ENCODE measurements at regions not wholly inside any gene's neighbourhood (a gene's known extent, or its start where the extent isn't known, plus 50 kb on each side); places are given as distances from the start of the nearest gene placed in this dataset.

DNA sequence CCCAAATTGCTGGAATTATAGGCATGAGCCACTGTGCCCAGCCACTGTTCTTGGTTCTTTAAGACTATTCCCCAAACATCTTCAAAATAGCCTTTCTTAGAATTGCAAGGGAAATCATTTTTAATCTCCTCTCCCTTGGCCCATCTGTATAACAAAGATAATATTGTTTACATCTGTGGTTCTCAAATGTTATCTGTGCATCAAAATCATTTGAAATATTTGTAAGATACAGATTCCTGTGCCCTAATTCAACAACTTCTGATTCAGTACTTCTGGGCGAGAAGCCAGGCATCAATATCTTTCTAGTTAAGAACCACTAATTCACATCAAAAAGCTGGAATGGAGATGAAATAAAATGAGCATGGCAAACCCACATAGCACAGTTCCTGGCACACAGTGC, 83.0 kb downstream of the TMPRSS5 start:
- TF ChIP-seq TCF7L2 (IDR thresholded peaks at IDR 0.05; ENCODE audit: low read depth, low read length) (no peak), SIN3A (IDR thresholded peaks at IDR 0.05; ENCODE audit: borderline replicate concordance, insufficient read depth, low read depth, low read length) (no peak), POLR2AphosphoS5 (IDR thresholded peaks at IDR 0.05; ENCODE audit: low read depth, low read length) (no peak)
- TF ChIP-seq, protein P1, sequence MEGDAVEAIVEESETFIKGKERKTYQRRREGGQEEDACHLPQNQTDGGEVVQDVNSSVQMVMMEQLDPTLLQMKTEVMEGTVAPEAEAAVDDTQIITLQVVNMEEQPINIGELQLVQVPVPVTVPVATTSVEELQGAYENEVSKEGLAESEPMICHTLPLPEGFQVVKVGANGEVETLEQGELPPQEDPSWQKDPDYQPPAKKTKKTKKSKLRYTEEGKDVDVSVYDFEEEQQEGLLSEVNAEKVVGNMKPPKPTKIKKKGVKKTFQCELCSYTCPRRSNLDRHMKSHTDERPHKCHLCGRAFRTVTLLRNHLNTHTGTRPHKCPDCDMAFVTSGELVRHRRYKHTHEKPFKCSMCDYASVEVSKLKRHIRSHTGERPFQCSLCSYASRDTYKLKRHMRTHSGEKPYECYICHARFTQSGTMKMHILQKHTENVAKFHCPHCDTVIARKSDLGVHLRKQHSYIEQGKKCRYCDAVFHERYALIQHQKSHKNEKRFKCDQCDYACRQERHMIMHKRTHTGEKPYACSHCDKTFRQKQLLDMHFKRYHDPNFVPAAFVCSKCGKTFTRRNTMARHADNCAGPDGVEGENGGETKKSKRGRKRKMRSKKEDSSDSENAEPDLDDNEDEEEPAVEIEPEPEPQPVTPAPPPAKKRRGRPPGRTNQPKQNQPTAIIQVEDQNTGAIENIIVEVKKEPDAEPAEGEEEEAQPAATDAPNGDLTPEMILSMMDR (IDR thresholded peaks at IDR 0.05), result no peak
- TF ChIP-seq, protein P2, sequence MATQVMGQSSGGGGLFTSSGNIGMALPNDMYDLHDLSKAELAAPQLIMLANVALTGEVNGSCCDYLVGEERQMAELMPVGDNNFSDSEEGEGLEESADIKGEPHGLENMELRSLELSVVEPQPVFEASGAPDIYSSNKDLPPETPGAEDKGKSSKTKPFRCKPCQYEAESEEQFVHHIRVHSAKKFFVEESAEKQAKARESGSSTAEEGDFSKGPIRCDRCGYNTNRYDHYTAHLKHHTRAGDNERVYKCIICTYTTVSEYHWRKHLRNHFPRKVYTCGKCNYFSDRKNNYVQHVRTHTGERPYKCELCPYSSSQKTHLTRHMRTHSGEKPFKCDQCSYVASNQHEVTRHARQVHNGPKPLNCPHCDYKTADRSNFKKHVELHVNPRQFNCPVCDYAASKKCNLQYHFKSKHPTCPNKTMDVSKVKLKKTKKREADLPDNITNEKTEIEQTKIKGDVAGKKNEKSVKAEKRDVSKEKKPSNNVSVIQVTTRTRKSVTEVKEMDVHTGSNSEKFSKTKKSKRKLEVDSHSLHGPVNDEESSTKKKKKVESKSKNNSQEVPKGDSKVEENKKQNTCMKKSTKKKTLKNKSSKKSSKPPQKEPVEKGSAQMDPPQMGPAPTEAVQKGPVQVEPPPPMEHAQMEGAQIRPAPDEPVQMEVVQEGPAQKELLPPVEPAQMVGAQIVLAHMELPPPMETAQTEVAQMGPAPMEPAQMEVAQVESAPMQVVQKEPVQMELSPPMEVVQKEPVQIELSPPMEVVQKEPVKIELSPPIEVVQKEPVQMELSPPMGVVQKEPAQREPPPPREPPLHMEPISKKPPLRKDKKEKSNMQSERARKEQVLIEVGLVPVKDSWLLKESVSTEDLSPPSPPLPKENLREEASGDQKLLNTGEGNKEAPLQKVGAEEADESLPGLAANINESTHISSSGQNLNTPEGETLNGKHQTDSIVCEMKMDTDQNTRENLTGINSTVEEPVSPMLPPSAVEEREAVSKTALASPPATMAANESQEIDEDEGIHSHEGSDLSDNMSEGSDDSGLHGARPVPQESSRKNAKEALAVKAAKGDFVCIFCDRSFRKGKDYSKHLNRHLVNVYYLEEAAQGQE (IDR thresholded peaks at IDR 0.05; ENCODE audit: insufficient read depth in 1 of 2, low read depth in 2 of 2, low read length in 1 of 2), result no peak
- ChIA-PET POLR2A (no interaction called here), CTCF (no interaction called here)
- Histone ChIP-seq H3K27ac (ENCODE audit: low read length) (no peak overlapping the region), H3K9me3 (ENCODE audit: control insufficient read depth, insufficient read depth, low read depth, low read length) (no peaks in the 10 kb centered on the region), H3K4me3 (ENCODE audit: low read depth in 2 of 2, low read length in 2 of 2) (no peak overlapping the region), H3K36me3 (ENCODE audit: control insufficient read depth, insufficient read depth, low read length) (no peaks in the 10 kb centered on the region), H3K27me3 (ENCODE audit: control insufficient read depth, insufficient read depth, low read length) (no peaks in the 10 kb centered on the region), H3K4me1 (ENCODE audit: control insufficient read depth, insufficient read depth, low read length) (no peaks in the 10 kb centered on the region)
- in situ Hi-C loops (cut with HindIII; ENCODE audit: low pct_unique_long_range_greater_than_20kb, low sequenced_read_pairs), result no loop called here
- intact Hi-C loops (cut with micrococcal nuclease; ENCODE audit: unreplicated experiment), result no loop called here
- no peak for DNase-seq (ENCODE audit: low read depth, low spot score)
- no peak for ATAC-seq
- no TSS peak for BruUV-seq (replicated peaks)

DNA sequence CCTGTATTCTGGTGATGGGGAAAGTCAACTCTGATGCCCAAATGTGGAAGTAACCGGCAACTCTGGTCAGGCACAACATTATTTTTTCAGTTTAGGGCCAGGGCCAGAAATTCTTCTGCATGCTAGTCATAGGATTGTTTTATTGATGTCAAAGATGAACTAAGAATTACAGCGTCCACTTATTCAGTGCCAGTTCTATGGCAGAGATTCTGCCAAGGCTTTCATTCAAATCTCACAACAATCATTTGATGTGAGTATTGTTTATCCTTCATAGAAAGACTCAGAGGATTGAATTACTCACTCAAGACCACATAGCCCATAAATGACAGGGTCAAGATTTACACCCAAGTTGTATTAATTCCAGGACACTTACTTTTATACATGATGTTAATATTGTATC, 87.7 kb downstream of the TMPRSS5 start:
- no peak for DNase-seq (ENCODE audit: low read depth, low spot score)
- in situ Hi-C loops (cut with HindIII; ENCODE audit: low pct_unique_long_range_greater_than_20kb, low sequenced_read_pairs), result no loop called here

DNA sequence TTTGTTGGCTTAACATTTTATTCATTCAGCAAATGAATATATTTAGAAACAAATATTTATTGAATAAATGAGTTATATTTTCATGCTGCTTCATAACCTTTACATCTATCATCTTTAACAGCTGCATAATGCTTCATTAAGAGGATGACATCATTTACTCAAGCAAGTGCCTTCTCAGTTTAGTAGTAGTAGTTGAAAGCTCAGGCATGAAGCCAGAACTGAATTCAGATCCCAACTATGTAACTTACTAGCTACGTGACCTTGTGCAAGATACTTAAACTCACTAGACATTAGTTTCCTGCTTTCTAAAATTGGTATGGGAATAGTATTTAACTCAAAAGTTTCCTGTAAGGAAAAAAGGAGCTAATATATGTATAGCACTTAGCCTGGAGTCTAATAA, 90.3 kb downstream of the TMPRSS5 start:
- intact Hi-C loops (cut with micrococcal nuclease; ENCODE audit: unreplicated experiment), result no loop called here
- Histone ChIP-seq H3K36me3 (ENCODE audit: control insufficient read depth, insufficient read depth, low read length) (no peaks in the 10 kb centered on the region), H3K27me3 (ENCODE audit: control insufficient read depth, insufficient read depth, low read length) (no peaks in the 10 kb centered on the region), H3K9me3 (ENCODE audit: control insufficient read depth, insufficient read depth, low read depth, low read length) (no peaks in the 10 kb centered on the region), H3K27ac (ENCODE audit: low read length) (no peak overlapping the region), H3K4me1 (ENCODE audit: control insufficient read depth, insufficient read depth, low read length) (no peaks in the 10 kb centered on the region), H3K4me3 (ENCODE audit: low read depth in 2 of 2, low read length in 2 of 2) (no peak overlapping the region)
- DNase-seq (ENCODE audit: low read depth, low spot score) (no peak), ATAC-seq (no peak)
- in situ Hi-C loops (cut with HindIII; ENCODE audit: low pct_unique_long_range_greater_than_20kb, low sequenced_read_pairs), result no loop called here
- ChIA-PET POLR2A (no interaction called here), CTCF (no interaction called here)
- no peak for TF ChIP-seq SIN3A (IDR thresholded peaks at IDR 0.05; ENCODE audit: borderline replicate concordance, insufficient read depth, low read depth, low read length)
- TF ChIP-seq, protein P1 (IDR thresholded peaks at IDR 0.05), result no peak
- TF ChIP-seq POLR2AphosphoS5 (IDR thresholded peaks at IDR 0.05; ENCODE audit: low read depth, low read length), result no peak
- no peak for TF ChIP-seq TCF7L2 (IDR thresholded peaks at IDR 0.05; ENCODE audit: low read depth, low read length)
- TF ChIP-seq, protein P2 (IDR thresholded peaks at IDR 0.05; ENCODE audit: insufficient read depth in 1 of 2, low read depth in 2 of 2, low read length in 1 of 2), result no peak
- BruUV-seq (replicated peaks), result no TSS peak

More for the DNA sequence above, 87.7 kb downstream of the TMPRSS5 start:
- Histone ChIP-seq H3K9me3 (ENCODE audit: control insufficient read depth, insufficient read depth, low read depth, low read length) (no peaks in the 10 kb centered on the region), H3K27me3 (ENCODE audit: control insufficient read depth, insufficient read depth, low read length) (no peaks in the 10 kb centered on the region), H3K4me1 (ENCODE audit: control insufficient read depth, insufficient read depth, low read length) (no peaks in the 10 kb centered on the region), H3K27ac (ENCODE audit: low read length) (no peak overlapping the region), H3K4me3 (ENCODE audit: low read depth in 2 of 2, low read length in 2 of 2) (no peak overlapping the region), H3K36me3 (ENCODE audit: control insufficient read depth, insufficient read depth, low read length) (no peaks in the 10 kb centered on the region)
- CTCF ChIA-PET, result no interaction called here
- no peak for ATAC-seq
- BruUV-seq (replicated peaks), result no TSS peak
- intact Hi-C loops (cut with micrococcal nuclease; ENCODE audit: unreplicated experiment), result no loop called here
- TF ChIP-seq POLR2AphosphoS5 (IDR thresholded peaks at IDR 0.05; ENCODE audit: low read depth, low read length) (no peak), SIN3A (IDR thresholded peaks at IDR 0.05; ENCODE audit: borderline replicate concordance, insufficient read depth, low read depth, low read length) (no peak)
- POLR2A ChIA-PET, result no interaction called here
